A549 (cell line): ENCODE measurements at regions not wholly inside any gene's neighbourhood (a gene's known extent, or its start where the extent isn't known, plus 50 kb on each side); places are given as distances from the start of the nearest gene placed in this dataset.

Source experiments
- ATAC-seq, 2 experiments: fragments of 200-7000 bp in 1 of 2; fragments of >200 bp in 1 of 2; cut with Nextera tagmentation in 1 of 2; cut with Tn5 transposase in 1 of 2; 3 replicates each; pipeline versions ENCODE4 v1.8.0 to v1.9.1; 2018 to 2020; ENCODE audit warnings: mild to moderate bottlenecking in 1 of 2, moderate library complexity in 1 of 2
- CTCF ChIA-PET: fragments of 300-600 bp; sonication (Branson Sonifier 250); formaldehyde crosslinking; extraction: SDS; loops from one replicate; lab custom pipeline; 2021; ENCODE audit warnings: antibody characterized with exemption, inconsistent platforms; lab: Yijun Ruan, JAX
- POLR2A ChIA-PET: fragments of 350-600 bp; formaldehyde crosslinking; extraction: SDS; loops from one replicate; lab custom pipeline; 2021; ENCODE audit warnings: antibody characterized with exemption, inconsistent platforms; lab: Yijun Ruan, JAX
- DNase-seq, 2 experiments: peaks; one replicate each; pipeline versions ENCODE4 v3.0.0 to v3.0.0-alpha.2; 2011 to 2016; ENCODE audit warnings: low read depth in 1 of 2, low spot score in 1 of 2
- FAIRE-seq: peaks from 2 replicates; lab custom pipeline; 2011; peaks lifted over from hg19 to GRCh38; lab: Jason Lieb, UNC
- H3K27ac ChIP-seq, 2 experiments: fragments of >200 bp; sonication (Bioruptor Twin); formaldehyde crosslinking; 3 replicates each; pipeline ENCODE4 v1.5.1; 2016 to 2017
- H3K4me1 ChIP-seq: fragments of >200 bp; sonication (Bioruptor Twin); formaldehyde crosslinking; 3 replicates; pipeline ENCODE4 v1.6.1; 2016
- H3K4me2 ChIP-seq: fragments of >200 bp; sonication (Bioruptor Twin); formaldehyde crosslinking; 3 replicates; pipeline ENCODE4 v1.6.1; 2016
- H3K4me3 ChIP-seq: fragments of >200 bp; sonication (Bioruptor Twin); formaldehyde crosslinking; 3 replicates; pipeline ENCODE4 v1.5.1; 2016
- H3K9me3 ChIP-seq: fragments of >200 bp; sonication (Bioruptor Twin); formaldehyde crosslinking; 3 replicates; pipeline ENCODE4 v1.6.1; 2016
- CEBPB ChIP-seq, 2 experiments: fragments of >200 bp in 1 of 2; sonication (Bioruptor Twin) in 1 of 2; formaldehyde crosslinking in 1 of 2; IDR thresholded peaks; 2 replicates each; pipeline ENCODE4 v1.6.1; 2012 to 2016
- CHD2 ChIP-seq: fragments of 150-350 bp; IDR thresholded peaks from 2 replicates; pipeline ENCODE4 v1.6.1; 2014; ENCODE audit warnings: low read length; ENCODE audit not compliant: partially characterized antibody
- EP300 ChIP-seq, 2 experiments: fragments of >200 bp; sonication (Bioruptor Twin); formaldehyde crosslinking; IDR thresholded peaks; 2 replicates in 1 of 2; 3 replicates in 1 of 2; pipeline ENCODE4 v1.6.1; 2016 to 2017
- ESRRA ChIP-seq: fragments of 150-350 bp; IDR thresholded peaks from 2 replicates; pipeline ENCODE4 v1.6.1; 2014; ENCODE audit warnings: mild to moderate bottlenecking, low read length, borderline replicate concordance
- FOSB ChIP-seq: fragments of 250-450 bp; sonication (Bioruptor Pico); IDR thresholded peaks from 2 replicates; pipeline ENCODE4 v1.5.0; 2020; ENCODE audit warnings: mild to moderate bottlenecking, moderate library complexity
- FOXS1 ChIP-seq: fragments of 250-450 bp; sonication (Bioruptor Pico); IDR thresholded peaks from 2 replicates; pipeline ENCODE4 v1.5.0; 2020; ENCODE audit warnings: mild to moderate bottlenecking, moderate library complexity
- HEYL ChIP-seq: fragments of 250-450 bp; sonication (Bioruptor Pico); IDR thresholded peaks from 2 replicates; pipeline ENCODE4 v1.8.0; 2021; ENCODE audit warnings: mild to moderate bottlenecking, moderate library complexity
- JUN ChIP-seq, 2 experiments: fragments of >200 bp; sonication (Bioruptor Twin); formaldehyde crosslinking; IDR thresholded peaks; 2 replicates in 1 of 2; 3 replicates in 1 of 2; pipeline ENCODE4 v1.6.1; 2016 to 2017
- KDM1A ChIP-seq: fragments of 200-600 bp; sonication (generic); IDR thresholded peaks from 2 replicates; pipeline ENCODE4 v1.6.1; 2016; ENCODE audit warnings: low read depth, mild to moderate bottlenecking
- NFE2L2 ChIP-seq: fragments of 150-350 bp; conservative IDR thresholded peaks from 2 replicates; pipeline ENCODE4 v1.6.1; 2014; ENCODE audit warnings: low read length
- NPAS2 ChIP-seq: fragments of 250-450 bp; sonication (Bioruptor Pico); IDR thresholded peaks from 2 replicates; pipeline ENCODE4 v1.8.0; 2022; ENCODE audit warnings: mild to moderate bottlenecking, moderate library complexity, borderline replicate concordance
- NR3C1 ChIP-seq: fragments of >200 bp; sonication (Bioruptor Twin); formaldehyde crosslinking; IDR thresholded peaks from 3 replicates; pipeline ENCODE4 v1.6.1; 2017
- RAD21 ChIP-seq, 2 experiments: fragments of >200 bp in 1 of 2; sonication (Bioruptor Twin) in 1 of 2; formaldehyde crosslinking in 1 of 2; IDR thresholded peaks in 1 of 2; conservative IDR thresholded peaks in 1 of 2; 2 replicates in 1 of 2; 3 replicates in 1 of 2; pipeline ENCODE4 v1.6.1; 2012 to 2018; ENCODE audit warnings: inconsistent platforms in 1 of 2
- RARB ChIP-seq: fragments of 250-450 bp; sonication (Bioruptor Pico); IDR thresholded peaks from 2 replicates; pipeline ENCODE4 v1.8.0; 2021; ENCODE audit warnings: mild to moderate bottlenecking, moderate library complexity
- RCOR1 ChIP-seq: fragments of 150-350 bp; IDR thresholded peaks from 2 replicates; pipeline ENCODE4 v1.6.1; 2014; ENCODE audit warnings: antibody characterized with exemption, low read length, low read depth
- RFX5 ChIP-seq: fragments of 450-650 bp; IDR thresholded peaks from 2 replicates; pipeline ENCODE4 v1.7.1; 2014; ENCODE audit warnings: antibody characterized with exemption, mild to moderate bottlenecking, moderate library complexity
- SMC3 ChIP-seq: fragments of >200 bp; sonication (Bioruptor Twin); formaldehyde crosslinking; IDR thresholded peaks from 3 replicates; pipeline ENCODE4 v1.6.1; 2018; ENCODE audit warnings: inconsistent platforms
- SREBF2 ChIP-seq: fragments of 450-650 bp; IDR thresholded peaks from 2 replicates; pipeline ENCODE4 v1.6.1; 2014; ENCODE audit warnings: mild to moderate bottlenecking, moderate library complexity
- TFCP2L1 ChIP-seq: fragments of 250-450 bp; sonication (Bioruptor Pico); IDR thresholded peaks from 2 replicates; pipeline ENCODE4 v1.5.0; 2021; ENCODE audit warnings: mild to moderate bottlenecking
- ZFP36 ChIP-seq: fragments of 450-650 bp; IDR thresholded peaks from 2 replicates; pipeline ENCODE4 v1.6.1; 2014; ENCODE audit warnings: borderline replicate concordance; ENCODE audit not compliant: partially characterized antibody
- ZNF302 ChIP-seq: fragments of 250-450 bp; sonication (Bioruptor Pico); IDR thresholded peaks from 2 replicates; pipeline ENCODE4 v1.9.0; 2021; ENCODE audit warnings: inconsistent platforms, mild to moderate bottlenecking, moderate library complexity
- ZSCAN20 ChIP-seq: fragments of 250-450 bp; sonication (Bioruptor Pico); IDR thresholded peaks from 2 replicates; pipeline ENCODE4 v1.8.0; 2022; ENCODE audit warnings: mild to moderate bottlenecking, moderate library complexity
- WGBS: methylation state at CpG from one replicate; pipeline ENCODE4 v1.1.6; 2017; ENCODE audit errors: missing lambda C conversion rate; 5-methylcytosine and 5-hydroxymethylcytosine counted together
- TF ChIP-seq, protein P1 (sequence below): fragments of 250-450 bp; sonication (Bioruptor Pico); IDR thresholded peaks from 2 replicates; pipeline ENCODE4 v1.5.0; 2021; ENCODE audit warnings: mild to moderate bottlenecking, moderate library complexity, borderline replicate concordance
- TF ChIP-seq, protein P2 (sequence below): fragments of >200 bp; sonication (Bioruptor Twin); formaldehyde crosslinking; IDR thresholded peaks from 3 replicates; pipeline ENCODE4 v1.6.1; 2016
- TF ChIP-seq, protein P3 (sequence below): fragments of 200-600 bp; sonication (generic); IDR thresholded peaks from 2 replicates; pipeline ENCODE4 v1.6.1; 2016; ENCODE audit warnings: antibody characterized with exemption, mild to moderate bottlenecking, moderate library complexity
- TF ChIP-seq, protein P4 (sequence below): fragments of >200 bp; sonication (Bioruptor Twin); formaldehyde crosslinking; IDR thresholded peaks from 2 replicates; pipeline ENCODE4 v1.6.1; 2016
- TF ChIP-seq, protein P5 (sequence below): fragments of 150-350 bp; IDR thresholded peaks from 2 replicates; pipeline ENCODE4 v1.6.1; 2014; ENCODE audit warnings: low read depth, mild to moderate bottlenecking, low read length

DNA sequence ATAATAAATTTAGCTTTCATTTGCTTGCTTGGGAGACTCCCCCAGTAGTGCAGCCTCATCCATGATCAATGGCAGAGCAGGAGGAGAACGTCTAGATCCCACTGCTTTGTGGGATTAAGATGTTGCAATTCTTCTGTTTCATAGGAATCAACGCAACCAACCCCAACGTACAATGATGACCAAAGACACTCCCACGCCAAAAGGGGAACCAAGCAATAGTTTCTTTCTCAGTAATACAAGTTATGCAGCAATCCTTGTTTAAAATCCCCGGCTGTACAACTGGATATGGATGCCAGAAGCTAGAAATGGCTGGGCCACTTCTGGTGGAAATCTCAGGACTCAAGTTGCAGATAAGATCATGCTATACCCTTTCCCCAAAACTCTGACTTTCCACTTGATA, 411.2 kb downstream of the VPS13C start:
- no peak for TF ChIP-seq TFCP2L1 (CRISPR knock-in tag)
- TF ChIP-seq ZFP36: no peak
- no peak for TF ChIP-seq ZNF302 (CRISPR knock-in tag)
- no peak for TF ChIP-seq RARB (CRISPR knock-in tag)
- TF ChIP-seq, protein P1, sequence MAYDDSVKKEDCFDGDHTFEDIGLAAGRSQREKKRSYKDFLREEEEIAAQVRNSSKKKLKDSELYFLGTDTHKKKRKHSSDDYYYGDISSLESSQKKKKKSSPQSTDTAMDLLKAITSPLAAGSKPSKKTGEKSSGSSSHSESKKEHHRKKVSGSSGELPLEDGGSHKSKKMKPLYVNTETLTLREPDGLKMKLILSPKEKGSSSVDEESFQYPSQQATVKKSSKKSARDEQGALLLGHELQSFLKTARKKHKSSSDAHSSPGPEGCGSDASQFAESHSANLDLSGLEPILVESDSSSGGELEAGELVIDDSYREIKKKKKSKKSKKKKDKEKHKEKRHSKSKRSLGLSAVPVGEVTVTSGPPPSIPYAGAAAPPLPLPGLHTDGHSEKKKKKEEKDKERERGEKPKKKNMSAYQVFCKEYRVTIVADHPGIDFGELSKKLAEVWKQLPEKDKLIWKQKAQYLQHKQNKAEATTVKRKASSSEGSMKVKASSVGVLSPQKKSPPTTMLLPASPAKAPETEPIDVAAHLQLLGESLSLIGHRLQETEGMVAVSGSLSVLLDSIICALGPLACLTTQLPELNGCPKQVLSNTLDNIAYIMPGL (CRISPR knock-in tag): no peak
- no peak for TF ChIP-seq SMC3
- TF ChIP-seq CHD2: no peak
- TF ChIP-seq RFX5: no peak
- TF ChIP-seq, protein P2, sequence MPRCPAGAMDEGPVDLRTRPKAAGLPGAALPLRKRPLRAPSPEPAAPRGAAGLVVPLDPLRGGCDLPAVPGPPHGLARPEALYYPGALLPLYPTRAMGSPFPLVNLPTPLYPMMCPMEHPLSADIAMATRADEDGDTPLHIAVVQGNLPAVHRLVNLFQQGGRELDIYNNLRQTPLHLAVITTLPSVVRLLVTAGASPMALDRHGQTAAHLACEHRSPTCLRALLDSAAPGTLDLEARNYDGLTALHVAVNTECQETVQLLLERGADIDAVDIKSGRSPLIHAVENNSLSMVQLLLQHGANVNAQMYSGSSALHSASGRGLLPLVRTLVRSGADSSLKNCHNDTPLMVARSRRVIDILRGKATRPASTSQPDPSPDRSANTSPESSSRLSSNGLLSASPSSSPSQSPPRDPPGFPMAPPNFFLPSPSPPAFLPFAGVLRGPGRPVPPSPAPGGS: no peak
- no peaks in the 10 kb centered on the region for H3K9me3 ChIP-seq
- ChIA-PET CTCF (interaction anchor here (0.6 to 0.9 kb wide), 2 partner anchors 10 to 198 kb away, joined by 3 read pairs; no protein-coding TSS in a partner anchor), POLR2A (no interaction called here)
- no peak for FAIRE-seq
- no peak for DNase-seq
- no peaks in the 10 kb centered on the region for H3K4me1 ChIP-seq
- H3K27ac ChIP-seq: no peak overlapping the region
- WGBS: 32% methylated on average over 5 of the region's 5 CpGs
- no peak for ATAC-seq
- no peak overlapping the region for H3K4me3 ChIP-seq
- H3K4me2 ChIP-seq: no peak overlapping the region

DNA sequence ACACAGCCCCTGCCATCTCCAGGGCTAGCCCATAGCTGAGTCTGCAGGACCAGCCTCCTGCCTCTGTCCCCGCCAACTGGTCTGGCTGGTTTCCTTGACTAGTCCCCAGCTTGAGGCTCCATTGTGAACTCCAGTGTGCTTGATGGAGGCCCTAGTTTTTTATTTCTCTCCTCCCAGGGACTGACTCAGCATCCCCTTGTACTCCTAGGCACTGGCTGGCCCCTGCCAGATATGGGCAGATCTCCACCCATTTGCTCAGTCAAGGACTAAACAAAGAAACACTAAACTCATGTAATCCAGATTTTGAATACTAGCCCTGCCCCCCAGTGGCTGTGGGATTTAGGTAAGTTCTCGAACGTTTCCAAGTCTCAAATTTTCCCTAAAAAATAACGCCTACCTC, 415.4 kb upstream of the RORA start:
- ATAC-seq (no peak), DNase-seq (no peak), FAIRE-seq (no peak)
- ChIA-PET POLR2A (no interaction called here), CTCF (no interaction called here)
- WGBS: 15% methylated on average over 4 of the region's 4 CpGs
- TF ChIP-seq ZSCAN20 (CRISPR knock-in tag): no peak
- TF ChIP-seq, protein P3, sequence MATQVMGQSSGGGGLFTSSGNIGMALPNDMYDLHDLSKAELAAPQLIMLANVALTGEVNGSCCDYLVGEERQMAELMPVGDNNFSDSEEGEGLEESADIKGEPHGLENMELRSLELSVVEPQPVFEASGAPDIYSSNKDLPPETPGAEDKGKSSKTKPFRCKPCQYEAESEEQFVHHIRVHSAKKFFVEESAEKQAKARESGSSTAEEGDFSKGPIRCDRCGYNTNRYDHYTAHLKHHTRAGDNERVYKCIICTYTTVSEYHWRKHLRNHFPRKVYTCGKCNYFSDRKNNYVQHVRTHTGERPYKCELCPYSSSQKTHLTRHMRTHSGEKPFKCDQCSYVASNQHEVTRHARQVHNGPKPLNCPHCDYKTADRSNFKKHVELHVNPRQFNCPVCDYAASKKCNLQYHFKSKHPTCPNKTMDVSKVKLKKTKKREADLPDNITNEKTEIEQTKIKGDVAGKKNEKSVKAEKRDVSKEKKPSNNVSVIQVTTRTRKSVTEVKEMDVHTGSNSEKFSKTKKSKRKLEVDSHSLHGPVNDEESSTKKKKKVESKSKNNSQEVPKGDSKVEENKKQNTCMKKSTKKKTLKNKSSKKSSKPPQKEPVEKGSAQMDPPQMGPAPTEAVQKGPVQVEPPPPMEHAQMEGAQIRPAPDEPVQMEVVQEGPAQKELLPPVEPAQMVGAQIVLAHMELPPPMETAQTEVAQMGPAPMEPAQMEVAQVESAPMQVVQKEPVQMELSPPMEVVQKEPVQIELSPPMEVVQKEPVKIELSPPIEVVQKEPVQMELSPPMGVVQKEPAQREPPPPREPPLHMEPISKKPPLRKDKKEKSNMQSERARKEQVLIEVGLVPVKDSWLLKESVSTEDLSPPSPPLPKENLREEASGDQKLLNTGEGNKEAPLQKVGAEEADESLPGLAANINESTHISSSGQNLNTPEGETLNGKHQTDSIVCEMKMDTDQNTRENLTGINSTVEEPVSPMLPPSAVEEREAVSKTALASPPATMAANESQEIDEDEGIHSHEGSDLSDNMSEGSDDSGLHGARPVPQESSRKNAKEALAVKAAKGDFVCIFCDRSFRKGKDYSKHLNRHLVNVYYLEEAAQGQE: no peak
- TF ChIP-seq JUN (IDR thresholded peaks at IDR 0.05): no peak
- no peak for TF ChIP-seq FOXS1
- no peak for TF ChIP-seq ESRRA
- TF ChIP-seq KDM1A: no peak
- no peak for TF ChIP-seq CEBPB (IDR thresholded peaks at IDR 0.05)
- TF ChIP-seq EP300 (IDR thresholded peaks at IDR 0.05): no peak
- TF ChIP-seq, protein P4, sequence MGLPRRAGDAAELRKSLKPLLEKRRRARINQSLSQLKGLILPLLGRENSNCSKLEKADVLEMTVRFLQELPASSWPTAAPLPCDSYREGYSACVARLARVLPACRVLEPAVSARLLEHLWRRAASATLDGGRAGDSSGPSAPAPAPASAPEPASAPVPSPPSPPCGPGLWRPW: no peak
- no peak for TF ChIP-seq SREBF2
- TF ChIP-seq SMC3: no peak
- no peak for TF ChIP-seq HEYL (CRISPR knock-in tag)
- TF ChIP-seq CHD2: no peak
- TF ChIP-seq, protein P5, sequence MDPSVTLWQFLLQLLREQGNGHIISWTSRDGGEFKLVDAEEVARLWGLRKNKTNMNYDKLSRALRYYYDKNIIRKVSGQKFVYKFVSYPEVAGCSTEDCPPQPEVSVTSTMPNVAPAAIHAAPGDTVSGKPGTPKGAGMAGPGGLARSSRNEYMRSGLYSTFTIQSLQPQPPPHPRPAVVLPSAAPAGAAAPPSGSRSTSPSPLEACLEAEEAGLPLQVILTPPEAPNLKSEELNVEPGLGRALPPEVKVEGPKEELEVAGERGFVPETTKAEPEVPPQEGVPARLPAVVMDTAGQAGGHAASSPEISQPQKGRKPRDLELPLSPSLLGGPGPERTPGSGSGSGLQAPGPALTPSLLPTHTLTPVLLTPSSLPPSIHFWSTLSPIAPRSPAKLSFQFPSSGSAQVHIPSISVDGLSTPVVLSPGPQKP: no peak
- TF ChIP-seq FOSB (CRISPR knock-in tag): no peak
- TF ChIP-seq NR3C1: no peak
- TF ChIP-seq NFE2L2: no peak
- TF ChIP-seq RAD21 (conservative IDR thresholded peaks at IDR 0.05 in 1 of 2, IDR thresholded peaks at IDR 0.05 in 1 of 2): no peak
- no peak for TF ChIP-seq RCOR1
- TF ChIP-seq NPAS2: no peak
- no peak overlapping the region for H3K27ac ChIP-seq
- H3K9me3 ChIP-seq: no peaks in the 10 kb centered on the region
- H3K4me1 ChIP-seq: no peaks in the 10 kb centered on the region
- no peak overlapping the region for H3K4me3 ChIP-seq
- no peak overlapping the region for H3K4me2 ChIP-seq
